SU-DHL-6 (cell line): ENCODE measurements at regions not wholly inside any gene's neighbourhood (a gene's known extent, or its start where the extent isn't known, plus 50 kb on each side); places are given as distances from the start of the nearest gene placed in this dataset.

Source experiments
- CTCF ChIP-seq: fragments of 200-600 bp; sonication (generic); IDR thresholded peaks from one replicate; pipeline ENCODE4 v1.5.1; 2017; ENCODE audit warnings: antibody characterized with exemption, mild to moderate bottlenecking, low read length, moderate library complexity; ENCODE audit not compliant: insufficient read depth, poor library complexity, severe bottlenecking
- EZH2phosphoT487 ChIP-seq: fragments of 200-600 bp; sonication (generic), shearing (Covaris generic); conservative IDR thresholded peaks from 2 replicates; pipeline ENCODE4 v1.6.1; 2018; ENCODE audit warnings: mild to moderate bottlenecking, antibody characterized with exemption, low read length, moderate library complexity, mixed read lengths

GRCh38 chr4:127417885-127418535 lies 214.7 kb upstream of the INTU start:
- TF ChIP-seq CTCF (no peak), EZH2phosphoT487 (no peak)
